ENCODE measurements at regions not wholly inside any gene's neighbourhood (a gene's known extent, or its start where the extent isn't known, plus 50 kb on each side); places are given as distances from the start of the nearest gene placed in this dataset.

DNA sequence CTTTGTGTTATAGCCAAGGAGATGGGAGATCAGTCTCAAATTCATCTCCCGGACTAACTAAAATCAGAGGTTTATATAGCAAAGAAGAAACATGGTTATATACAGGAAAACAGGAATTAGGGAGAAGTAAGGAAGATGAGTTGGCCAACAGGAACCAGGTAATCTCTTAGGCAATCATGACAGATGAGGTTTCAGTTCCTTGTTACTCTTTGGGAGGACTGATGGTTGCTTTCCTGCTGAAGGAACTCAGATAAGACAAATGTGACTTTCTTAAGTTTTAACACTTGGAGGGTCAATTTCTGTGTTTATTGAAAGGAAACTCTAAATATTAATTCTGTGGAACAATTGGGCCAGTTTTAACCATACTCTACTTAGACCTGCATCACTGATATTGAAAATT lies 1072.0 kb upstream of the CNTN5 start:
- Histone ChIP-seq H3K79me1 (ENCODE audit: low read length) (no peaks in the 10 kb centered on the region), H3K18ac (ENCODE audit: low read length) (no peak overlapping the region), H3K79me2 (ENCODE audit: control insufficient read depth, insufficient read depth, low read length) (no peaks in the 10 kb centered on the region), H2BK5ac (ENCODE audit: low read length) (no peak overlapping the region), H4K8ac (ENCODE audit: low read depth, low read length) (no peak overlapping the region), H3K4me3 (ENCODE audit: low read length) (no peak overlapping the region), H2AK5ac (ENCODE audit: low read length) (no peak overlapping the region), H3K9ac (ENCODE audit: low read length) (no peak overlapping the region), H2BK15ac (replicated peaks; ENCODE audit: low read depth) (no peak overlapping the region), H3K23ac (ENCODE audit: low read length) (no peak overlapping the region), H2BK120ac (ENCODE audit: low read depth, low read length) (no peak overlapping the region), H3K56ac (ENCODE audit: low read length) (no peak overlapping the region), H3K27me3 (ENCODE audit: insufficient read depth, low read length, poor library complexity) (no peaks in the 10 kb centered on the region), H3K4me1 (ENCODE audit: control insufficient read depth, low read depth, low read length) (no peaks in the 10 kb centered on the region), H4K5ac (ENCODE audit: low read length) (no peak overlapping the region), H3K4me2 (ENCODE audit: low read length) (no peak overlapping the region), H3K36me3 (ENCODE audit: control insufficient read depth, insufficient read depth, low read length) (no peaks in the 10 kb centered on the region), H3K27ac (ENCODE audit: low read depth, low read length) (no peak overlapping the region), H3K4ac (ENCODE audit: low read depth, low read length) (no peak overlapping the region)
- no peak for DNase-seq
- WGBS (ENCODE audit: extremely low coverage, insufficient coverage, low lambda C conversion rate) = no CpG with 5 or more reads among the region's 1 CpG

DNA sequence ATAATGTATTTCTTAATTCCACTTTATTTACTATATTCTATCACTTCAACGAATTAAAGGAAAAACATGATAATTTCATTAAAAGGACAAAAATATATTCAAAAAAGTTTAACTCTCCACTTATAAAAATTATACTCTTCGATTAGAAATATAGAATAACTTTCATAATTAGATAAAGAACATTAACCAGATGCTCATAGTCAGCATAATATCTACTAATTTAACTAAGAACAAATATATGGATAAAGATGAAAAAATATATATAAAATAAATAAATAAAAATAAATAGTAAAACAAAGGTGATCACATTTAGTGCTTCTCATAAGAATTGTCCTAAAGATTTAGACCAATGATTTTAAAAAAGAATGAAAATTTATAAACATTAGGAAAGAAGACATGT lies 1065.2 kb upstream of the CNTN5 start:
- Histone ChIP-seq H3K4me2 (ENCODE audit: low read length) (no peak overlapping the region), H3K18ac (ENCODE audit: low read length) (no peak overlapping the region), H3K9ac (ENCODE audit: low read length) (no peak overlapping the region), H4K5ac (ENCODE audit: low read length) (no peak overlapping the region), H4K8ac (ENCODE audit: low read depth, low read length) (no peak overlapping the region), H2AK5ac (ENCODE audit: low read length) (no peak overlapping the region), H2BK5ac (ENCODE audit: low read length) (no peak overlapping the region), H3K79me1 (ENCODE audit: low read length) (no peaks in the 10 kb centered on the region), H3K4ac (ENCODE audit: low read depth, low read length) (no peak overlapping the region), H3K79me2 (ENCODE audit: control insufficient read depth, insufficient read depth, low read length) (no peaks in the 10 kb centered on the region), H3K36me3 (ENCODE audit: control insufficient read depth, insufficient read depth, low read length) (no peaks in the 10 kb centered on the region), H3K27ac (ENCODE audit: low read depth, low read length) (no peak overlapping the region), H2BK120ac (ENCODE audit: low read depth, low read length) (no peak overlapping the region), H3K27me3 (ENCODE audit: insufficient read depth, low read length, poor library complexity) (no peaks in the 10 kb centered on the region), H3K4me1 (ENCODE audit: control insufficient read depth, low read depth, low read length) (no peaks in the 10 kb centered on the region), H3K23ac (ENCODE audit: low read length) (no peak overlapping the region), H3K4me3 (ENCODE audit: low read length) (no peak overlapping the region), H3K56ac (ENCODE audit: low read length) (no peak overlapping the region), H2BK15ac (replicated peaks; ENCODE audit: low read depth) (no peak overlapping the region)
- 100% methylated on average over 2 of the region's 2 CpGs for WGBS (ENCODE audit: extremely low coverage, insufficient coverage, low lambda C conversion rate)
- DNase-seq = no peak

DNA sequence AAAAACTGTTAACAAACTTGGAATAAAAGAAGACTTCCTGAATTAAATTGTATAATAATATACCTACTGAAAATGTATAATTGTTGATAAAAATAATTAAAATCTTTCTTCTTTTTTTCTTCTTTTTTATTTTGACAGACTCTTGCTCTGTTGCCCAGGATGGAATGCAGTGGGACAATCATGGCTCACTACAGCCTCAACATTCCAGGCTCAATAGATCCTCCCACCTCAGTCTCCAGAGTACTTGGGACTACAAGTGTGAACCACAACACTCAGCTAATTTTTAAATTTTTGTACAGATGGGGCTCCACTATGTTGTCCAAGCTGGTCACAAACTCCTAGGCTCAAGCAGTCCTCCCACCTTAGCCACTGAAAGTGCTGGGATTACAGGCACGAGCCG lies 1063.8 kb upstream of the CNTN5 start:
- Histone ChIP-seq H3K9ac (ENCODE audit: low read length) (no peak overlapping the region), H3K56ac (ENCODE audit: low read length) (no peak overlapping the region), H3K18ac (ENCODE audit: low read length) (no peak overlapping the region), H3K36me3 (ENCODE audit: control insufficient read depth, insufficient read depth, low read length) (no peaks in the 10 kb centered on the region), H2BK5ac (ENCODE audit: low read length) (no peak overlapping the region), H3K4me2 (ENCODE audit: low read length) (no peak overlapping the region), H3K4me3 (ENCODE audit: low read length) (no peak overlapping the region), H3K23ac (ENCODE audit: low read length) (no peak overlapping the region), H3K27ac (ENCODE audit: low read depth, low read length) (no peak overlapping the region), H3K79me2 (ENCODE audit: control insufficient read depth, insufficient read depth, low read length) (no peaks in the 10 kb centered on the region), H4K5ac (ENCODE audit: low read length) (no peak overlapping the region), H4K8ac (ENCODE audit: low read depth, low read length) (no peak overlapping the region), H2BK120ac (ENCODE audit: low read depth, low read length) (no peak overlapping the region), H3K27me3 (ENCODE audit: insufficient read depth, low read length, poor library complexity) (no peaks in the 10 kb centered on the region), H2BK15ac (replicated peaks; ENCODE audit: low read depth) (no peak overlapping the region), H2AK5ac (ENCODE audit: low read length) (no peak overlapping the region), H3K4me1 (ENCODE audit: control insufficient read depth, low read depth, low read length) (no peaks in the 10 kb centered on the region), H3K79me1 (ENCODE audit: low read length) (no peaks in the 10 kb centered on the region), H3K4ac (ENCODE audit: low read depth, low read length) (no peak overlapping the region)
- WGBS (ENCODE audit: extremely low coverage, insufficient coverage, low lambda C conversion rate) = no CpG with 5 or more reads among the region's 2 CpGs
- no peak for DNase-seq

DNA sequence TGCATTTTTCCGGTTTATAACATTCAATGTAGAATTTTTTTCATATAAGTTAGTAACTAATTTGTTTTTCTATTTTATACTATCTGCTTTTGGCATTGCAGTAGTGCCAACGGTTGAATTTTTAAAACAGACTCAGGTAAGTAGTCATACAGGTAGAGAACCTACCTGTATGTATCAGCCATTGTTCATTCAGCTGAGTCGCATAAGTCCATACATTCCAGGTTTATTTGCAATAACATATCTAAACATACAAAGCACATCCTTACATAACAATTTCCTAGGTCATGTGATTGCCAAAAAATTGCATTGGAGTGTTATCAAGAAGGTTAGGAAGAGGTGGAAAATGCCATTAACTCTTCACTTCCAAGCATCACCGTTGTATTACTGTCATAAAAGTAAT lies 1059.3 kb upstream of the CNTN5 start:
- H3K23ac ChIP-seq (ENCODE audit: low read length) = no peak overlapping the region
- H2BK15ac ChIP-seq (replicated peaks; ENCODE audit: low read depth) = no peak overlapping the region
- no peak overlapping the region for H3K9ac ChIP-seq (ENCODE audit: low read length)
- no peaks in the 10 kb centered on the region for H3K4me1 ChIP-seq (ENCODE audit: control insufficient read depth, low read depth, low read length)
- H3K79me1 ChIP-seq (ENCODE audit: low read length) = no peaks in the 10 kb centered on the region
- H2BK120ac ChIP-seq (ENCODE audit: low read depth, low read length) = no peak overlapping the region
- H3K4me3 ChIP-seq (ENCODE audit: low read length) = no peak overlapping the region
- no peak overlapping the region for H3K56ac ChIP-seq (ENCODE audit: low read length)
- H3K27ac ChIP-seq (ENCODE audit: low read depth, low read length) = no peak overlapping the region
- H4K8ac ChIP-seq (ENCODE audit: low read depth, low read length) = no peak overlapping the region
- no peak overlapping the region for H2AK5ac ChIP-seq (ENCODE audit: low read length)
- no peaks in the 10 kb centered on the region for H3K36me3 ChIP-seq (ENCODE audit: control insufficient read depth, insufficient read depth, low read length)
- WGBS (ENCODE audit: extremely low coverage, insufficient coverage, low lambda C conversion rate) = no CpG with 5 or more reads among the region's 4 CpGs
- H3K4ac ChIP-seq (ENCODE audit: low read depth, low read length) = no peak overlapping the region
- H2BK5ac ChIP-seq (ENCODE audit: low read length) = no peak overlapping the region
- no peaks in the 10 kb centered on the region for H3K27me3 ChIP-seq (ENCODE audit: insufficient read depth, low read length, poor library complexity)
- no peak overlapping the region for H4K5ac ChIP-seq (ENCODE audit: low read length)
- no peak for DNase-seq
- no peak overlapping the region for H3K4me2 ChIP-seq (ENCODE audit: low read length)
- H3K18ac ChIP-seq (ENCODE audit: low read length) = no peak overlapping the region
- H3K79me2 ChIP-seq (ENCODE audit: control insufficient read depth, insufficient read depth, low read length) = no peaks in the 10 kb centered on the region

DNA sequence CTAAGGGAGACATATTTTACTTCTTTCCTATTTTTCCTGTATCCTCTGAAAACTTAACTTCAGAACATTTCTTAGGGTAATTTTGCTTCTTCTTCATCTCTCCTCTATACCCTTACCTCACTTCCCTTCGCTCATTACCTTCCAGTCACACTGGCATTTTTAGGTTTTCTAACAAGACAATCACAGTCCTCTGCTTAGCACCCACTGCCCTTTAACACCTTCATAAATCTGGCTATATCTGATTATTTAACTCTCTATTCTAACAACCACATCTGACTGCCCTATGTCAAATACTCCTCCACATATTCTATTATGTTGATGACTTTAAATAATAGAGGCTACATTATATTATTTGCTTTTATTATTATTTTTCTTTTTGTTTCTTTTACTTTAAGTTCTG lies 1058.0 kb upstream of the CNTN5 start:
- Histone ChIP-seq H3K18ac (ENCODE audit: low read length) (no peak overlapping the region), H3K4me3 (ENCODE audit: low read length) (no peak overlapping the region), H4K5ac (ENCODE audit: low read length) (no peak overlapping the region), H3K27me3 (ENCODE audit: insufficient read depth, low read length, poor library complexity) (no peaks in the 10 kb centered on the region), H2BK5ac (ENCODE audit: low read length) (no peak overlapping the region), H3K4me1 (ENCODE audit: control insufficient read depth, low read depth, low read length) (no peaks in the 10 kb centered on the region), H3K79me1 (ENCODE audit: low read length) (no peaks in the 10 kb centered on the region), H3K36me3 (ENCODE audit: control insufficient read depth, insufficient read depth, low read length) (no peaks in the 10 kb centered on the region), H2BK120ac (ENCODE audit: low read depth, low read length) (no peak overlapping the region), H3K23ac (ENCODE audit: low read length) (no peak overlapping the region), H2AK5ac (ENCODE audit: low read length) (no peak overlapping the region), H2BK15ac (replicated peaks; ENCODE audit: low read depth) (no peak overlapping the region), H3K9ac (ENCODE audit: low read length) (no peak overlapping the region), H3K4me2 (ENCODE audit: low read length) (no peak overlapping the region), H3K4ac (ENCODE audit: low read depth, low read length) (no peak overlapping the region), H3K56ac (ENCODE audit: low read length) (no peak overlapping the region), H3K79me2 (ENCODE audit: control insufficient read depth, insufficient read depth, low read length) (no peaks in the 10 kb centered on the region), H3K27ac (ENCODE audit: low read depth, low read length) (no peak overlapping the region), H4K8ac (ENCODE audit: low read depth, low read length) (no peak overlapping the region)
- no peak for DNase-seq
- WGBS (ENCODE audit: extremely low coverage, insufficient coverage, low lambda C conversion rate) = 100% methylated on average over 1 of the region's 1 CpG

DNA sequence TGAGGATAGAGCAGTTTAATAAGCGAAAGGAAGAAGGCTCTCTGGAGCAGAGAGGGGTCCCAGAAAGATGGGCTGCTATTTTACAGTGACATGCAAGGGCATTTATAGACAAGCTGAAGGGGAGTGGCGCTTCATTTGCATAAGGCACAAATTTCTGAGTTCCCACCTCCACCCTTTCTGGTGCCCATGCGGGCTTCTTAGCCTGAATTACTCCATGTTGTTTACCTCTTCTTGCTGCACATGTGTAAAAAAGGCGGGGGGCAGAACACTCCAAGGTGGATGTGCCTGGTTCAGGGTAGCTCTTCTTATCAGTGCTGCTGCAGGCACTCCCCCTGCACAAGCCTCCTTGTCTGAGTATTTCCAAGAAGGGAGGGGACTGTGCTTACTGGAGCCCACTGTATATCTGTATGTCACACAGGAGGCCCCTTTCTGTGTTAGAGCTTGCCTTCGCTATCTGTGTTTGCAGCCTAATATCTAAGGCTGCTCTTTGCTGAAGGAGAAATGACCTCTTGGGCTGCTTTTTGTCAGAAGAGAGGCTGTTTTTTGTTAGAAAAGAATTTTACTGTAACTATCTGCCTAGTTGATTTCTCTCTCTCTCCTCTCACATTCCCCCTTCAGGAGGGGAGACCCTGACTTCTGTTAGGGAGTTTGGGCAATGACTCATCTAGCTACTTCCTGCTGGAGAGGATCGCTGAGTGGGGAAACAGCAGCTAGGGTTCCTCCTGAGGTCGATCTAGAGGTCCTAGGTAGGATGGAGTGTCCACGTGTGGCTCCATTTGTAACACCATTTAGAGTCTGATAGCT lies 1057.0 kb upstream of the CNTN5 start:
- Histone ChIP-seq H3K18ac (ENCODE audit: low read length) (no peak overlapping the region), H3K79me1 (ENCODE audit: low read length) (no peaks in the 10 kb centered on the region), H2BK15ac (replicated peaks; ENCODE audit: low read depth) (no peak overlapping the region), H3K23ac (ENCODE audit: low read length) (no peak overlapping the region), H2BK120ac (ENCODE audit: low read depth, low read length) (no peak overlapping the region), H3K4me2 (ENCODE audit: low read length) (no peak overlapping the region), H4K8ac (ENCODE audit: low read depth, low read length) (no peak overlapping the region), H3K79me2 (ENCODE audit: control insufficient read depth, insufficient read depth, low read length) (no peaks in the 10 kb centered on the region), H3K9ac (ENCODE audit: low read length) (no peak overlapping the region), H3K27me3 (ENCODE audit: insufficient read depth, low read length, poor library complexity) (no peaks in the 10 kb centered on the region), H3K4me3 (ENCODE audit: low read length) (no peak overlapping the region), H3K4ac (ENCODE audit: low read depth, low read length) (no peak overlapping the region), H3K4me1 (ENCODE audit: control insufficient read depth, low read depth, low read length) (no peaks in the 10 kb centered on the region), H3K56ac (ENCODE audit: low read length) (no peak overlapping the region), H4K5ac (ENCODE audit: low read length) (no peak overlapping the region), H2AK5ac (ENCODE audit: low read length) (no peak overlapping the region), H3K27ac (ENCODE audit: low read depth, low read length) (no peak overlapping the region), H3K36me3 (ENCODE audit: control insufficient read depth, insufficient read depth, low read length) (no peaks in the 10 kb centered on the region), H2BK5ac (ENCODE audit: low read length) (no peak overlapping the region)
- no CpG with 5 or more reads among the region's 8 CpGs for WGBS (ENCODE audit: extremely low coverage, insufficient coverage, low lambda C conversion rate)
- DNase-seq = peak; percentile 20

Measured in mesendoderm (in vitro differentiated cells).